C1 segment of cervical spinal cord (tissue), 14 donors: ENCODE measurements at regions not wholly inside any gene's neighbourhood (a gene's known extent, or its start where the extent isn't known, plus 50 kb on each side); places are given as distances from the start of the nearest gene placed in this dataset.
A peak's percentile ranks its signal among the peaks of the same experiment; 100 is the strongest.
"Not testable (repeated sequence)": the region's sequence is repeated elsewhere in the genome, so short reads cannot be mapped to it uniquely, and the experiment has no call there.

ENCODE experiments used
- DNase-seq, 14 donors: peaks; one replicate each; lab custom pipeline; 2025; lab: John Stamatoyannopoulos, UW

- DNase-seq, result no peak
These were observed 287.8 kb downstream of the LIG4 start for GRCh38 chr13:107927557-107927956.

GRCh38 chr13:107926515-107926914, 288.8 kb downstream of the LIG4 start:
- DNase-seq, result not testable (repeated sequence)

- not testable (repeated sequence) for DNase-seq
These were observed 298.4 kb downstream of the LIG4 start for GRCh38 chr13:107916902-107917301.

- DNase-seq, result no peak
These were observed 302.6 kb downstream of the LIG4 start for GRCh38 chr13:107912745-107913144.

GRCh38 chr13:107907065-107907805, 308.1 kb downstream of the LIG4 start:
- no peak for DNase-seq

GRCh38 chr13:107906131-107906530, 309.2 kb downstream of the LIG4 start:
- no peak for DNase-seq

- no peak for DNase-seq
These were observed 313.3 kb downstream of the LIG4 start for GRCh38 chr13:107901996-107902562.

GRCh38 chr13:107901230-107901629, 314.1 kb downstream of the LIG4 start:
- DNase-seq, result no peak

- no peak for DNase-seq
These were observed 314.6 kb downstream of the LIG4 start for GRCh38 chr13:107900775-107901174.

- DNase-seq, result no peak
These were observed 329.2 kb downstream of the LIG4 start for GRCh38 chr13:107886118-107886517.

GRCh38 chr13:107884564-107884963, 330.8 kb downstream of the LIG4 start:
- no peak for DNase-seq

GRCh38 chr13:107883561-107884175, 331.7 kb downstream of the LIG4 start:
- no peak for DNase-seq

GRCh38 chr13:107882708-107883560, 332.4 kb downstream of the LIG4 start:
- DNase-seq, result no peak

GRCh38 chr13:107881362-107881761, 334.0 kb downstream of the LIG4 start:
- no peak for DNase-seq

GRCh38 chr13:107874456-107874855, 340.9 kb downstream of the LIG4 start:
- DNase-seq, result no peak

GRCh38 chr13:107873926-107874325, 341.4 kb downstream of the LIG4 start:
- DNase-seq, result no peak

GRCh38 chr13:107870400-107870799, 344.9 kb downstream of the LIG4 start:
- DNase-seq, result no peak

GRCh38 chr13:107867701-107868661, 347.4 kb downstream of the LIG4 start:
- peak in 10 of 14 donors; percentile 8 to 63 (median 26) for DNase-seq

GRCh38 chr13:107866941-107867623, 348.3 kb downstream of the LIG4 start:
- DNase-seq, result peak in 9 of 14 donors; percentile 6 to 54 (median 21)
